ENCODE measurements at regions not wholly inside any gene's neighbourhood (a gene's known extent, or its start where the extent isn't known, plus 50 kb on each side); places are given as distances from the start of the nearest gene placed in this dataset.

GRCh38 chr15:79529157-79529785, 97.1 kb downstream of the MINAR1 start:
- TF ChIP-seq POLR2A (IDR thresholded peaks at IDR 0.05; ENCODE audit: low read length), result no peak
- TF ChIP-seq GATA1 (IDR thresholded peaks at IDR 0.05; ENCODE audit: low read depth, low read length), result no peak
